ENCODE measurements at regions not wholly inside any gene's neighbourhood (a gene's known extent, or its start where the extent isn't known, plus 50 kb on each side); places are given as distances from the start of the nearest gene placed in this dataset.

GRCh38 chr10:88045096-88045495 lies 181.7 kb downstream of the PTEN start:
- ATAC-seq: no peak
- Mint-ChIP-seq H3K27me3 (ENCODE audit: low read depth) (no peaks in the 10 kb centered on the region), H3K36me3 (ENCODE audit: insufficient read depth) (no peaks in the 10 kb centered on the region), H3K4me3 (no peak overlapping the region), H3K4me1 (ENCODE audit: low read depth) (peaks cover 9% of the 10 kb centered on the region), H3K9me3 (no peaks in the 10 kb centered on the region)
- no peak for DNase-seq

- Mint-ChIP-seq H3K9me3 (no peaks in the 10 kb centered on the region), H3K4me3 (no peak overlapping the region), H3K36me3 (ENCODE audit: insufficient read depth) (no peaks in the 10 kb centered on the region), H3K27me3 (ENCODE audit: low read depth) (no peaks in the 10 kb centered on the region), H3K4me1 (ENCODE audit: low read depth) (peaks cover 9% of the 10 kb centered on the region)
- DNase-seq (no peak), ATAC-seq (no peak)
These were observed 182.4 kb downstream of the PTEN start for GRCh38 chr10:88045656-88046415.

GRCh38 chr10:88047579-88047978 lies 184.2 kb downstream of the PTEN start:
- ATAC-seq (no peak), DNase-seq (no peak)
- Mint-ChIP-seq H3K36me3 (ENCODE audit: insufficient read depth) (no peaks in the 10 kb centered on the region), H3K27me3 (ENCODE audit: low read depth) (no peaks in the 10 kb centered on the region), H3K4me3 (no peak overlapping the region), H3K9me3 (no peaks in the 10 kb centered on the region), H3K4me1 (ENCODE audit: low read depth) (peaks cover 9% of the 10 kb centered on the region)

GRCh38 chr10:88048312-88048711 lies 184.9 kb downstream of the PTEN start:
- Mint-ChIP-seq H3K9me3 (no peaks in the 10 kb centered on the region), H3K4me1 (ENCODE audit: low read depth) (peaks cover 9% of the 10 kb centered on the region), H3K27me3 (ENCODE audit: low read depth) (no peaks in the 10 kb centered on the region), H3K4me3 (no peak overlapping the region), H3K36me3 (ENCODE audit: insufficient read depth) (no peaks in the 10 kb centered on the region)
- DNase-seq: no peak
- no peak for ATAC-seq

- H3K4me3 Mint-ChIP-seq: no peak overlapping the region
- DNase-seq (no peak), ATAC-seq (no peak)
- no peaks in the 10 kb centered on the region for H3K36me3 Mint-ChIP-seq (ENCODE audit: insufficient read depth)
- peaks cover 9% of the 10 kb centered on the region for H3K4me1 Mint-ChIP-seq (ENCODE audit: low read depth)
- no peaks in the 10 kb centered on the region for H3K9me3 Mint-ChIP-seq
- no peaks in the 10 kb centered on the region for H3K27me3 Mint-ChIP-seq (ENCODE audit: low read depth)
These were observed 185.8 kb downstream of the PTEN start for GRCh38 chr10:88049204-88049603.

GRCh38 chr10:88057720-88058119 lies 194.3 kb downstream of the PTEN start:
- Mint-ChIP-seq H3K9me3 (no peaks in the 10 kb centered on the region), H3K27me3 (ENCODE audit: low read depth) (no peaks in the 10 kb centered on the region), H3K4me3 (no peak overlapping the region), H3K36me3 (ENCODE audit: insufficient read depth) (no peaks in the 10 kb centered on the region), H3K4me1 (ENCODE audit: low read depth) (peaks cover 15% of the 10 kb centered on the region)
- DNase-seq (no peak), ATAC-seq (no peak)

GRCh38 chr10:88058750-88059149 lies 195.3 kb downstream of the PTEN start:
- no peaks in the 10 kb centered on the region for H3K27me3 Mint-ChIP-seq (ENCODE audit: low read depth)
- H3K4me1 Mint-ChIP-seq (ENCODE audit: low read depth): peaks cover 21% of the 10 kb centered on the region
- no peak for DNase-seq
- no peak overlapping the region for H3K4me3 Mint-ChIP-seq
- ATAC-seq: no peak
- H3K36me3 Mint-ChIP-seq (ENCODE audit: insufficient read depth): no peaks in the 10 kb centered on the region
- H3K9me3 Mint-ChIP-seq: no peaks in the 10 kb centered on the region

- H3K9me3 Mint-ChIP-seq: no peaks in the 10 kb centered on the region
- no peaks in the 10 kb centered on the region for H3K36me3 Mint-ChIP-seq (ENCODE audit: insufficient read depth)
- H3K4me3 Mint-ChIP-seq: no peak overlapping the region
- H3K27me3 Mint-ChIP-seq (ENCODE audit: low read depth): no peaks in the 10 kb centered on the region
- peaks cover 25% of the 10 kb centered on the region for H3K4me1 Mint-ChIP-seq (ENCODE audit: low read depth)
- ATAC-seq (no peak), DNase-seq (no peak)
These were observed 195.8 kb downstream of the PTEN start for GRCh38 chr10:88059190-88059589.

- H3K36me3 Mint-ChIP-seq (ENCODE audit: insufficient read depth): no peaks in the 10 kb centered on the region
- ATAC-seq (no peak), DNase-seq (no peak)
- H3K9me3 Mint-ChIP-seq: no peaks in the 10 kb centered on the region
- peaks cover 40% of the 10 kb centered on the region for H3K4me1 Mint-ChIP-seq (ENCODE audit: low read depth)
- no peak overlapping the region for H3K4me3 Mint-ChIP-seq
- H3K27me3 Mint-ChIP-seq (ENCODE audit: low read depth): no peaks in the 10 kb centered on the region
These were observed 197.3 kb downstream of the PTEN start for GRCh38 chr10:88060762-88061161.

- H3K9me3 Mint-ChIP-seq: no peaks in the 10 kb centered on the region
- H3K27me3 Mint-ChIP-seq (ENCODE audit: low read depth): no peaks in the 10 kb centered on the region
- DNase-seq: no peak
- ATAC-seq: no peak
- H3K36me3 Mint-ChIP-seq (ENCODE audit: insufficient read depth): no peaks in the 10 kb centered on the region
- peaks cover 57% of the 10 kb centered on the region for H3K4me1 Mint-ChIP-seq (ENCODE audit: low read depth)
- no peak overlapping the region for H3K4me3 Mint-ChIP-seq
These were observed 199.0 kb downstream of the PTEN start for GRCh38 chr10:88062385-88062784.

- no peaks in the 10 kb centered on the region for H3K27me3 Mint-ChIP-seq (ENCODE audit: low read depth)
These were observed 199.5 kb downstream of the PTEN start for GRCh38 chr10:88062798-88063472.

GRCh38 chr10:88063861-88064557 lies 200.6 kb downstream of the PTEN start:
- no peak for ATAC-seq
- H3K27me3 Mint-ChIP-seq (ENCODE audit: low read depth): no peaks in the 10 kb centered on the region
- H3K4me3 Mint-ChIP-seq: no peak overlapping the region
- H3K9me3 Mint-ChIP-seq: no peaks in the 10 kb centered on the region
- DNase-seq: no peak
- H3K36me3 Mint-ChIP-seq (ENCODE audit: insufficient read depth): no peaks in the 10 kb centered on the region
- peaks cover 69% of the 10 kb centered on the region for H3K4me1 Mint-ChIP-seq (ENCODE audit: low read depth)

More at GRCh38 chr10:88062798-88063472, 199.5 kb downstream of the PTEN start:
- peaks cover 62% of the 10 kb centered on the region for H3K4me1 Mint-ChIP-seq (ENCODE audit: low read depth)
- no peaks in the 10 kb centered on the region for H3K36me3 Mint-ChIP-seq (ENCODE audit: insufficient read depth)
- H3K4me3 Mint-ChIP-seq: no peak overlapping the region
- ATAC-seq (no peak), DNase-seq (no peak)
- no peaks in the 10 kb centered on the region for H3K9me3 Mint-ChIP-seq

GRCh38 chr10:88064608-88065382 lies 201.4 kb downstream of the PTEN start:
- peak; percentile 9 to 28 for ATAC-seq
- Mint-ChIP-seq H3K9me3 (no peaks in the 10 kb centered on the region), H3K4me3 (no peak overlapping the region), H3K36me3 (ENCODE audit: insufficient read depth) (no peaks in the 10 kb centered on the region), H3K4me1 (ENCODE audit: low read depth) (peaks cover 75% of the 10 kb centered on the region), H3K27me3 (ENCODE audit: low read depth) (no peaks in the 10 kb centered on the region)
- no peak for DNase-seq

GRCh38 chr10:88065383-88066049 lies 202.1 kb downstream of the PTEN start:
- Mint-ChIP-seq H3K4me1 (ENCODE audit: low read depth) (peaks cover 74% of the 10 kb centered on the region), H3K9me3 (no peaks in the 10 kb centered on the region), H3K36me3 (ENCODE audit: insufficient read depth) (no peaks in the 10 kb centered on the region), H3K4me3 (no peak overlapping the region), H3K27me3 (ENCODE audit: low read depth) (no peaks in the 10 kb centered on the region)
- peak; percentile 78 to 87 for ATAC-seq
- DNase-seq: no peak
